Ishikawa (cell line): ENCODE measurements at regions not wholly inside any gene's neighbourhood (a gene's known extent, or its start where the extent isn't known, plus 50 kb on each side); places are given as distances from the start of the nearest gene placed in this dataset.

Experiments
- CEBPB ChIP-seq: IDR thresholded peaks from 2 replicates; pipeline ENCODE4 v1.6.1; 2012
- CREB1 ChIP-seq: IDR thresholded peaks from 2 replicates; pipeline ENCODE4 v1.6.1; 2012; ENCODE audit warnings: low read depth
- EGR1 ChIP-seq: IDR thresholded peaks from 2 replicates; pipeline ENCODE4 v1.6.1; 2012
- EP300 ChIP-seq: IDR thresholded peaks from 2 replicates; pipeline ENCODE4 v1.6.1; 2012; ENCODE audit warnings: borderline replicate concordance
- FOXM1 ChIP-seq: IDR thresholded peaks from 2 replicates; pipeline ENCODE4 v1.6.1; 2012; ENCODE audit warnings: low read depth, borderline replicate concordance
- NFIC ChIP-seq: IDR thresholded peaks from 2 replicates; pipeline ENCODE4 v1.6.1; 2012
- RAD21 ChIP-seq: IDR thresholded peaks from 2 replicates; pipeline ENCODE4 v1.6.1; 2012; ENCODE audit warnings: low read depth
- TAF1 ChIP-seq: IDR thresholded peaks from 2 replicates; pipeline ENCODE4 v1.6.1; 2012; ENCODE audit warnings: low read depth, mild to moderate bottlenecking
- TCF12 ChIP-seq: IDR thresholded peaks from 2 replicates; pipeline ENCODE4 v1.6.1; 2012; ENCODE audit warnings: low read depth
- TEAD4 ChIP-seq: IDR thresholded peaks from 2 replicates; pipeline ENCODE4 v1.6.1; 2012
- USF1 ChIP-seq: IDR thresholded peaks from 2 replicates; pipeline ENCODE4 v1.6.1; 2012
- YY1 ChIP-seq: IDR thresholded peaks from 2 replicates; pipeline ENCODE4 v1.6.1; 2012; ENCODE audit warnings: low read depth
- ZBTB7A ChIP-seq: IDR thresholded peaks from 2 replicates; pipeline ENCODE4 v1.6.1; 2012; ENCODE audit warnings: low read depth
- TF ChIP-seq, protein P1 (sequence below): IDR thresholded peaks from 2 replicates; pipeline ENCODE4 v1.6.1; 2012; ENCODE audit warnings: low read depth, mild to moderate bottlenecking
- TF ChIP-seq, protein P2 (sequence below): IDR thresholded peaks from 2 replicates; pipeline ENCODE4 v1.6.1; 2012

DNA sequence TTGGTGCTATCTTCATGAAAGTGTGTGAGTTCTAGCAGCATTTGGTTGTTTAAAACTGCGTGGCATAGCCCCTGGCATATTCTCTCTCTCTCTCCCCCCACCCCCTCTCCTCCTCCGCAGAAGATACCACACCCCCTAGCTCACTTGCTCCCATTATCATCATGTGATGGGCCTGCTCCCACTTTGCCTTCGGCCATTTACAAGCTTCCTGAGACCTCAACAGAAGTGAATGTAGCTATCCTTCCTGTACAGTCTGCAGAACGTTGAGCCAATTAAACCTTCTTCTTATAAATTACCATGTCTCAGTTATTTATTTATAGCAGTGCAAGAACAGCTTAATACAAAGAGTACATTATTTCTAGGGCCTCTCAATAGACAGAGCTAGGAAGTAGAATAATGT lies 1032.5 kb upstream of the CADM2 start:
- no peak for TF ChIP-seq EGR1

DNA sequence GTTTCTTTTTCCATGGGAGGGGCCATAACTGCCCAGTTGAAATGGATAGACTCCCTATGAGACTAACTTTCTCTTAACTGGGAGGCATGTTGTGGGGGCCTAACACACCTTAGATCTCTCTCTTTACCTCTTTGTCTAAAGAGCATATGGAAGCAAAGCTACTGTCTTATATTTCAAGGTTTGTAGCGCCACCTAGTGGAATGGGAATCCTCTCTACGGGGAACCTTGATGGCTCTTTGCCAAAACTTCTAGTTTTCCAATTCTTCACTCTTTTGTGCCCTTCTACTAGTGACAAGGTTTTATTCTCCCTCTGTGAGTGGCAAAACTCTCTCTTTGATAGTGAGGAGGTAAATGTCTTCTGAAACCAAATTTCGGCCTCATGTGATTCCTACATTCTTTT lies 1030.4 kb upstream of the CADM2 start:
- TF ChIP-seq YY1 (no peak), CREB1 (no peak), EGR1 (no peak), TCF12 (no peak), FOXM1 (no peak), RAD21 (peak; percentile 68), ZBTB7A (no peak), NFIC (peak; percentile 78)
- TF ChIP-seq, protein P1, sequence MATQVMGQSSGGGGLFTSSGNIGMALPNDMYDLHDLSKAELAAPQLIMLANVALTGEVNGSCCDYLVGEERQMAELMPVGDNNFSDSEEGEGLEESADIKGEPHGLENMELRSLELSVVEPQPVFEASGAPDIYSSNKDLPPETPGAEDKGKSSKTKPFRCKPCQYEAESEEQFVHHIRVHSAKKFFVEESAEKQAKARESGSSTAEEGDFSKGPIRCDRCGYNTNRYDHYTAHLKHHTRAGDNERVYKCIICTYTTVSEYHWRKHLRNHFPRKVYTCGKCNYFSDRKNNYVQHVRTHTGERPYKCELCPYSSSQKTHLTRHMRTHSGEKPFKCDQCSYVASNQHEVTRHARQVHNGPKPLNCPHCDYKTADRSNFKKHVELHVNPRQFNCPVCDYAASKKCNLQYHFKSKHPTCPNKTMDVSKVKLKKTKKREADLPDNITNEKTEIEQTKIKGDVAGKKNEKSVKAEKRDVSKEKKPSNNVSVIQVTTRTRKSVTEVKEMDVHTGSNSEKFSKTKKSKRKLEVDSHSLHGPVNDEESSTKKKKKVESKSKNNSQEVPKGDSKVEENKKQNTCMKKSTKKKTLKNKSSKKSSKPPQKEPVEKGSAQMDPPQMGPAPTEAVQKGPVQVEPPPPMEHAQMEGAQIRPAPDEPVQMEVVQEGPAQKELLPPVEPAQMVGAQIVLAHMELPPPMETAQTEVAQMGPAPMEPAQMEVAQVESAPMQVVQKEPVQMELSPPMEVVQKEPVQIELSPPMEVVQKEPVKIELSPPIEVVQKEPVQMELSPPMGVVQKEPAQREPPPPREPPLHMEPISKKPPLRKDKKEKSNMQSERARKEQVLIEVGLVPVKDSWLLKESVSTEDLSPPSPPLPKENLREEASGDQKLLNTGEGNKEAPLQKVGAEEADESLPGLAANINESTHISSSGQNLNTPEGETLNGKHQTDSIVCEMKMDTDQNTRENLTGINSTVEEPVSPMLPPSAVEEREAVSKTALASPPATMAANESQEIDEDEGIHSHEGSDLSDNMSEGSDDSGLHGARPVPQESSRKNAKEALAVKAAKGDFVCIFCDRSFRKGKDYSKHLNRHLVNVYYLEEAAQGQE, result no peak

DNA sequence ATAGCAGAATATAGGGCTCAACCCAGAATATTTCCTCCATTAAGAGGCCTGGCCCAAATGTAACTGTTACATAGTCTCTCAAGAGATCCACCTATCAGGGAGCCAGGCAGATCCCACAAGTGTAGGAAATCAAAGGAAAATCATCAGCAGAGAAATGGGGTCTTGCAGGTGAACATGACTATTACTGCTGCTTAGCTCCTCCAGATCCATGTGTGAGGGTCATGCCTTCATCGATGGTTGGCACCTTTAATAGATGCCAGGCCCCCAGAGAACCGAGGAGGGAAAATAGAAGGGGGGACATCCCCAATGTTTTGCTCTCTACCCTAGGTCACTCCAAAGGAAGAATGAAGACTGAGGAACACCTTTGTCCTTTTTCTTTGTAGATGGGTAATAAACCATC lies 1029.9 kb upstream of the CADM2 start:
- no peak for TF ChIP-seq RAD21
- no peak for TF ChIP-seq TEAD4
- no peak for TF ChIP-seq EGR1
- TF ChIP-seq TCF12, result no peak
- TF ChIP-seq EP300, result no peak
- no peak for TF ChIP-seq CREB1
- no peak for TF ChIP-seq YY1
- TF ChIP-seq, protein P1, result no peak
- no peak for TF ChIP-seq USF1
- TF ChIP-seq TAF1, result no peak
- no peak for TF ChIP-seq NFIC
- no peak for TF ChIP-seq CEBPB
- no peak for TF ChIP-seq FOXM1
- TF ChIP-seq, protein P2, sequence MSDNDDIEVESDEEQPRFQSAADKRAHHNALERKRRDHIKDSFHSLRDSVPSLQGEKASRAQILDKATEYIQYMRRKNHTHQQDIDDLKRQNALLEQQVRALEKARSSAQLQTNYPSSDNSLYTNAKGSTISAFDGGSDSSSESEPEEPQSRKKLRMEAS, result no peak
- TF ChIP-seq ZBTB7A, result no peak

GRCh38 chr3:83934192-83935021 lies 1024.4 kb upstream of the CADM2 start:
- peak; percentile 29; the same call in 1 of the 2 replicates for TF ChIP-seq FOXM1
- no peak for TF ChIP-seq YY1

GRCh38 chr3:83938491-83938890 lies 1020.3 kb upstream of the CADM2 start:
- TF ChIP-seq RAD21, result no peak
- TF ChIP-seq FOXM1, result no peak
- no peak for TF ChIP-seq TCF12
- TF ChIP-seq CEBPB, result no peak
- TF ChIP-seq TEAD4, result no peak
- no peak for TF ChIP-seq ZBTB7A
- no peak for TF ChIP-seq YY1
- no peak for TF ChIP-seq CREB1

- TF ChIP-seq, protein P2, result no peak
- TF ChIP-seq, protein P1, result no peak
- TF ChIP-seq YY1, result no peak
- no peak for TF ChIP-seq EP300
- TF ChIP-seq TAF1, result no peak
- no peak for TF ChIP-seq USF1
- TF ChIP-seq NFIC, result no peak
- TF ChIP-seq ZBTB7A, result no peak
- no peak for TF ChIP-seq FOXM1
- no peak for TF ChIP-seq CREB1
- TF ChIP-seq EGR1, result no peak
- TF ChIP-seq TCF12, result no peak
- TF ChIP-seq RAD21, result no peak
- TF ChIP-seq CEBPB, result no peak
- TF ChIP-seq TEAD4, result no peak
Observed at GRCh38 chr3:83941990-83942745, 1016.6 kb upstream of the CADM2 start.
